NCI-H460 (cell line): ENCODE measurements at regions not wholly inside any gene's neighbourhood (a gene's known extent, or its start where the extent isn't known, plus 50 kb on each side); places are given as distances from the start of the nearest gene placed in this dataset.
"Not testable (repeated sequence)": the region's sequence is repeated elsewhere in the genome, so short reads cannot be mapped to it uniquely, and the experiment has no call there.

Experiments
- DNase-seq: peaks from one replicate; pipeline ENCODE4 v3.0.0-alpha.2; 2016; ENCODE audit warnings: low read depth; ENCODE audit errors: extremely low read depth

DNA sequence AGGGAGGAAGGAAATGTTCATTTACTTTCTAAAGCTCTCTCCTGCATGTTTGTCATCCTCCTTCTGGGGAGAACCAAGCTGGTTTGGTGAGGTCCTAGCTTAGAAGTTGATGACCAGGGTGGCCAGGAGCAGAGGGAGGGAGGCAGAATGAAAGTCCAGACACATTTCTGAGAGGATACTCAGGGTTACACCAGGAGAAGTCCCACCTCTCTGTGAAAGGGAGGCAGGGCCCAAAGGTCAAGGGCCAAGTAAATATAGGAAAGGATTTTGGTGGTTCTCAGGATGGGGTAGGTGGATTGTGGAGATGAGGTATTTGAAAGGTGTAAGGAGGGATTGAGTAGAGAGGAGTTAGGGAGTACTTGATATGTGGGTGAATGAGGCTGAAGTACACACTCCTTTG lies 58.0 kb upstream of the FBXO11 start:
- no peak for DNase-seq

DNA sequence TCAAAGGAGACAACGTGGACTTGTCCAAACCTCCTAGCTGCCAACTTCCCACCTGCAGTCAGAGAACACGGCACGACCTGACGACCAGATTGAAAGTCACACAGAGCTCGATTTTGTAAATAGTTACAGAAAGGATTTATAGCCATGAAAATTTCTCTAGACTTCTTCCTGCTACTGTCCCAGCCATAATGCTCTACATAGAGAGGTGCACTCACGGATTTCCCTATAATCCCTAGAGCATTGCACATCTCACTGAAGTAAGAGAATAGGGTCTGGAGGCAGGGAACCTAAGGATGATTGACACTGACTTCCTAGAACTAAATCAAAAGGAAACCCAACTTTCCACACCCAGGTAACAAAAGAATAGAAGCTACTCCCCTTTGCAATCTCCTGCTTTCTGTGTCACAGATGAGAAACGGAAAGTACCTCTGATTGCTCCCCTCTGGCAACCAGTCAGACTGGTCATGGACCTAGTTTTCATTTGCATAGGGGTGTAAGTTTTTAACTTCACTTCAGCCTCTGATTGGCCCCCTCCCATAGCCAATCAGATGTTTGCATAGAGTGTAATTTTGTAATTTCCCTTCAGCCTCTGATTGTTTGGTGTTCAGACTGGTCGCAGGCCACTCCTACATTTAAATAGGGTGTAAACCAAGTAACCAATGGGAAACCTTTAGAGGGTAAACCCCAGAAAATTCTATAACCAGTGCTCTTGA lies 58.6 kb upstream of the FBXO11 start:
- no peak for DNase-seq

DNA sequence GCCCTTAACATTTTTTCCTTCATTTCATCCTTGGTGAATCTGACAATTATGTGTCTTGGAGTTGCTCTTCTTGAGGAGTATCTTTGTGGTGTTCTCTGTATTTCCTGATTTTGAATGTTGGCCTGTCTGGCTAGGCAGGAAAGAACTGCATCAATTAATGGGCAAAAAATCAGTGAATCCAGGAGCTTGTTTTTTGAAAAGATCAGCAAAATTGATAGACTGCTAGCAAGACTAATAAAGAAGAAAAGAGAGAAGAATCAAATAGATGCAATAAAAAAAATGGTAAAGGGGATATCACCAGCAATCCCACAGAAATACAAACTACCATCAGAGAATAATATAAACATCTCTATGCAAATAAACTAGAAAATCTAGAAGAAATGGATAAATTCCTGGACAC lies 70.4 kb upstream of the FBXO11 start:
- DNase-seq: not testable (repeated sequence)

DNA sequence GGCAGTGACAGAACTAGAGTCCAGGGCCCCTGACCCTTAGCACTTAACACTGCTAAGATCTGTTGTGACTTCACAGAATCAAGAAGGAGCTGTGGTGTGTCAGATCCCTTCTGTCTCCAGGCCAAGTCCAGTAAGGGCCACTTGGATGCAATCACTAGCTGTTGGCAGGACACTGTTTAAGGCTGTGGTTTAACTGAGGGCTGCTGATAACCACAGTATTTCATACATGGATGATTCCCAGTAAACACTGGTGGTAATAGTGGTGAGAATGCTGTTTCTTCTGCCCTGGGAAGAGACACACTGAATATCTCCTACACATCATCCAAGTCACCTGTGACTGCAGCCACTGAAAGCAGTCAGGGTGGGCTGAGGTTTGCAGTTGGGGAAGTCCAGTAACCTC lies 77.7 kb upstream of the FBXO11 start:
- no peak for DNase-seq

DNA sequence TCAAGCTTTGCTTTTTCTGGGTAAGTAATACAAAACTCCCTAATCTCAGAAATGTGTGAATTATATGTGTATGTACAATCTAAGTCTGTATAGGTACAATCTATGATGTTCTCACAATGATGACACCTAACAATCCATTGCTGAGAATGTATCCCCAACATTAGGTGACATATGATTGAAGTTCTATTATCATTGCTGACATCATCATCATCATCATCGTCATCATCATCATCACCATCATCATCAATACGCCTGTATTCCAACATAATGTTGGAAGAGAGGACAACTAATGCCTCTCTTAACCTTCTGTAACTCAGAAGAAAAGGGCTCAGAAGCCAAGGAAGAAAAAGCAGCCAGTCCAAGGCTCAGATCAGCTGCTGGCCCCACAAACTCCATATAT lies 84.2 kb upstream of the FBXO11 start:
- no peak for DNase-seq

DNA sequence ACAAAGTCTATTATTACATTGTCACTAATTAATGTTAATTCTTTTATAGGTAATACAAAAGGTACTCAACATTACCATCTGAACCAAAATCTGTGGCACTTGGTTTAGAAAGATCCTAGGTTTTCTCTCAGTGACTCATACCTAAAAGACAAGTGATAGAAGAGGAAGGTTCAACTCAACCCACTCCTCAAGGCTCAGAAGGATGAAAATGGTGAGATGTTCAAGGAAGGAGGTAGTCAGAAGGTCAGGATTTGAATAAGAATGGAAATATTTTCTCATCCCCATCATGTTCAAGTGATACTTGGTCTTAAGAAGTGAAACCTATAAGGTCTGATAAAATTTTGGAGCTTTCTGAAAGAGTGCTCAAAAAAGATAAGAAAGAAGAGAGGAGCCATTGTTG lies 86.4 kb upstream of the FBXO11 start:
- no peak for DNase-seq

DNA sequence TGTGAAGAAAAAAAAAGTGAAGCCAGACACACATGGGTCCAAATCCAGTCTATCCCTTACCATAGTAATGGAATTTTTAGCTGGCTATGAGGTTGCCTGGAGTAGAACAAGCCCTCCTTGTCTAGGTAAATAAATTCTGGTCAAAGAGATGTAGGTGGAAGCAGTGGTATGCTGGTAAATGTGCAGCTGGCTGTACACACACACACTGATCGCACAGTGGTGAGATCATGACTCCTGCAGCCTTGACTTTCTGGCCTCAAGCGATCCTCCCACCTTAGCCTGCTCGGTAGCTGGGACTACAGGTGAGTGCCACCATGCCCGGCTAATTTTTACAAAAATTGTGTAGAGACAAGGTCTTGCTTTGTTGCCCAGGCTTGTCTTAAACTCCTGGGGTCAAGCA lies 90.5 kb upstream of the FBXO11 start:
- DNase-seq: no peak

DNA sequence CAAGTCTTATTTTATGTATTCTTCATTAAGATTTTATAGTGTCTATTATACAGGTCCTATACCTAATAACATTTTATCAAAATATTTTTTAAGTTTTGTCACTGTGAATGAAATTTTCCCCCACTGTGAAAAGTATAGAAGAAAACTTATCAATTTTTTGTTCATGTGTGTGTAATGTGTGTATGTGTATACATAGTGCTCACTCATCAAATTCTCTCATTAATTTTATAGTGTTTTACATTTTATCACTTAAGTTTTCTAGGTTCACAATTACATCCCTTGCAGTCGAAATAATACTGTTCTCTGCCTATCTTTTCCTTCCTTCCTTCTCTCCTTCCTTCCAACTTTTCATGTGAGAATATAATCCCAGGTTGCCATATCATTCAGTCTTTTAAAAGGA lies 93.2 kb upstream of the FBXO11 start:
- no peak for DNase-seq

DNA sequence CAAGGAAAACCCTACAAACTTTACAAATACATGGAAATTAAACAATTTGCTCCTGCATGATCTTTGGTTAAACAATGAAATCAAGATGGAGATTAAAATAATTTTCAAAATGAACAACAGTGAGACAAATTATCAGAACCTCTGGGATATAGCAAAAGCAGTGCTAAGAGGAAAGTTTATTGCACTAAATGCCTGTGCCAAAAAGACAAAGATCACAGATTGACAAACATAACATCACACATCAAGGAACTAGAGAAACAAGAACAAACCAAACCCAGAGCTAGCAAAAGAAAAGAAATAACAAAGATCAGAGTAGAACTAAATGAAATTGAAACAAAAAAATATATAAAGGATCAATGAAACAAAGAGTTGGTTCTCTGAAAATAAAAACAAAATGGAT lies 95.2 kb upstream of the FBXO11 start:
- DNase-seq: no peak

DNA sequence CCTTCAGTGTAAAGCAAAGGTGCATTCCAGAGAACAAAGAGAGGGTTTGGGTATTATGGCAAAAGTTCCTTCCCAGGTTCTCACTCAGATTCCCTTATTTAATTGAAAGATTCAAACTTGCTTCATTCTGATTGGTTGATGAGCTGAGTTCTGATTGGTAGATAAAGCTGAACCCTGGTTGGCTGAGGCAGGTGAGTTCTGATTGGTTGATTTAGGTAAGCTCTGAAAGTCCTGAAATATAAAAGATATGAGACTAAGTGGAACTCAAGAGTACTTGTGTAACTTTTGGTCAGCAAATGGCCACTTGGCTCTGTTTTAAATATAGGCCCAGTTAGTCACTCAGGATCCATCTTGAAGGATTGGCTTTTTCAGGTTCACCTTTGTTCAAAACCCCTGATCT lies 99.8 kb upstream of the FBXO11 start:
- DNase-seq: no peak

DNA sequence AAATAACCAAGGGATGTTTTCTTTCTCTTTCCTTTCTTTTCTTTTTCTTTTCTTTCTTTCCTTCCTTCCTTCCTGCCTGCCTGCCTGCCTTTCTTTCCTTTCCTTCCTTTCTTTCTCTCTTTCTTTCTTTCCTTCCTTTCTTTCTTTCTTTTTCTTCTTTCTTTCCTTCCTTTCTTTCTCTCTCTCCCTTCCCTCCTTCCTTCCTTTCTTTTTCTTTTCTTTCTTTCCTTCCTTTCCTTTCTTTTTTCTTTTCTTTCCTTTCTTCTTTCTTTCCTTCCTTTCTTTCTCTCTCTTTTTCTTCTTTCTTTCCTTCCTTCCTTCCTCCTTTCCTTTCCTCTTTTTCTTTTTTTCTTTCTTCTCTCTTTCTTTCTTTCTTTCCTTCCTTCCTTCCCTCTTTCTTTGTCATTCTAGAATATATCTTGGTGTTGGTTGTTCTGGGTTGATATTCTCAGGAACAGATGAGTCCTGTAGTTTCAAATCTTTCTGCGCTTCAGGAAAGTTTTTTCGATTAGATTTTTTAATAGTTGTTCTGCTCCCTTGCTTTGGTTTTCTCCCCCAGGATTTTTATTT lies 101.5 kb upstream of the FBXO11 start:
- no peak for DNase-seq

DNA sequence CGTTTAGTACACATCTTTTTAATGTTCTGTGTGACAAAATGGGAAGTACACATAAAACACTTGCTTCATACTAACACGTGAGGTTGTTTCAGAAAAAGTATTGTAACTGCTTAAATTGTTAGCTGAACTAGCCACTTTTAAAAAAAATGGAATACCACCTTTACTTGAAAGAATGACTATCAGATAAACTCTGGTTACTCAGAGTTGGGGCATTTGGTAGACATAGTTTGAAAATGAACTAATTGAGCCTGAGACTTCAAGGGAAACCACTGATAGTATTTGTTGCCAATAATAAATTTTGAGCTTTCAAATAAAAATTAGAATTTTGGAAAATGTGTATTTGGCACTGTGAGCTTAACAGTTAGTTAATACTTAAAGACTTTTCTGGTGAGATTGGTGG lies 103.0 kb upstream of the FBXO11 start:
- DNase-seq: no peak

DNA sequence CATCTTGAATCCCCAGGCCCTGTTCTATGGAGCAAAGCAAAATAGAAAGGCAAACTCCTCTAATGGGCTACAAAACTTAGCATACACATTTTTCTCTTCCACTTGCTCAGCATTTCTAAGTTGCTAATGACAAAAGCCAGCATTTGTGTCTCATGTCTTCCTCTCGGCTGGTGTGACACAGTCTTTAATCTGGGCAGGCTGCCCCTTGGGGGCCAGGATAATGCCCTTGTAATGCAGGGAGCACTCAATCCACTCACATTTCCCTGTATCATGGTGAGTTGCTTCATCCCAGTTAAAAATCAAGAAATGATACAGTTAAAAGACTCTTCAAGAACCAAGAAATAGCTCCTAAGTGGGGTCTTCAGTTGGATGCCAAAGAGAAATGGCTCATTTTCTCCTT lies 109.1 kb upstream of the FBXO11 start:
- DNase-seq: no peak

DNA sequence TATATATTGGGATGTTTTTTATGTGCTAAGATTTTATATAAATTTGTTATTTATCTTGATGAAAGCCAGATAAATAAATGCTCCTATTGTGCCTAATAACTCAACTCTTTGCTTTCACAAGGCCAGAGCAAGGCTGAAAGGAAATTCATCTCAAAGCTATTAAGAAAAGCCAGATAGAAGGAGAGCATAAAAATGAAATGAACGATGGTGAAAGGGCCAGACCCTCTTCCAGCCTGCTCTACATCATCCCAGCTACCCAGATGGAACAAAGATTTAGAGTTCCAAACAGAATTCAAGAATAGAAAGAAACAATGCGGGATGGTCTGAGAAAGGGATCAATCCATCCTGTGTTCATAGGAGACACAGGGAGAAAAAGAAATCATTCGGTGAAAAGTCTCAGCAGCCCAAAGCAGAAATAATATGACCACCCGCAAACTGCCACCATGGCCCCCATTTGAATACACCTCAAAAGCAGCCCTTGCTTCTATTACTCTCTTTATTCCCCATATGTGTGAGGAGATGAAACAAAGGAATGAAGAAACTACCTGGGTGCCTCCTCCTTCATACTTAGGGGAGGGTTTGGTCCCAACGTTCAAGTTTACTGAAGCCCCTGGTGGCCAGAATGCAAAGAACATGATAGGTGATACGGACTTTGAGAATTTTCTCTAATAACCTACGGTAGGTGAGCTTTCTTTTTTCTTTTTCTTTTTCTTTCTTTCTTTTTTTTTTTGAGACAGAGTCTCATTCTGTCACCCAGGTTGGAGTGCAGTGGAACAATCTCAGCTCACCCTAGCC lies 110.1 kb upstream of the FBXO11 start:
- DNase-seq: no peak

DNA sequence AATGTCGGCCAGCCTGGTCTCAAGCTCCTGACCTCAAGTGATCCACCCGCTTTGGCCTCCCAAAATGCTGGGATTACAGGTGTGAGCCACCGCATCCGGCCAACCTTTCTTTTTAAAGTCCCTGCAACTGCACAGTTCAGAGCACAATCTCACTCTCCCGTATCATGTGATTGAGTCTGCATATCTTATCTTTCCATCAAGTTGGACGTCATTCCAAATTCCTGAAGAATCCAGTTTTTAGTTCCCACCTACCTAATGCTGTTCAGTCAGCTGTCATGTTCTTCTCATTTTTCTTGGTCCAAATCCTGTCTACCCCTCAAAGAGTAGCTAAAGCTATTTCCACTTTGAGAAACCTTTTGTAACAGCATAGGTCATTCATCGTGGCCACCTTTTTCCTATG lies 110.8 kb upstream of the FBXO11 start:
- no peak for DNase-seq

DNA sequence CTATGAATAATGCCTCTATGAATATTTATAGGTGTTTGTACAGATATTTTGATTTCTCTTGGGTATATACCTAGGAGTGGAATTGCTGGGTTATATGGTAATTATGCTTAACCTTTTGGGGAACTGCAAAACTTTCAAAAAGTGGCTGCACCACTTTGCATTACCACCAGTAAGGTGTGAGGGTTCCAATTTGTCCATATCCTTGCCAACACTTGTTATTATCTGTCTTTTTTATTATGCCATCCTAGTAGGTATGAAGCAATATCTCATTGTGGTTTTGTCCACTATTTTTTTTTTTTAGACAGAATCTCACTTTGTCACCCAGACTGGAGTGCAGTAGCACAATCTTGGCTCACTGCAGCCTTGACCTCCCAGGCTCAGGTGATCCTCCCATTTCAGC lies 112.2 kb upstream of the FBXO11 start:
- no peak for DNase-seq

DNA sequence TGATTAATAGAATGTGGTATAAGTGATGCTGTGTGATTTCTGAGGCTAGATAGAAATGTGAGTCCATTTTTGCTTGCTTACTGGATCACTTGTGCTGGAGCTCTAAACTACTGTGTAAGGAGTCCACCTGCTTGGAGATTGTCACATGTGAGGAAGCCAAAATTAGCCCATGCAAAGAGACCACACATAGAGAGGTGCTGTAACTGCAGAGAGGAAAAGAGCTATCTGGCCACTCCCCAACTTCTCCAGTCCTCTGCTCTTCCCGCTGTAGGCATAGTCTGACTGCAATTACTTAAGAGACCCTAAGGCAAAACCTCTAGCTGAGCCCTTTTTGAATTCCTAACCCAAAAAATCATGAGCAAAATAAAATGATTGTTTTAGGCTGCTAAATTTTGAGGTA lies 120.6 kb upstream of the FBXO11 start:
- DNase-seq: no peak

DNA sequence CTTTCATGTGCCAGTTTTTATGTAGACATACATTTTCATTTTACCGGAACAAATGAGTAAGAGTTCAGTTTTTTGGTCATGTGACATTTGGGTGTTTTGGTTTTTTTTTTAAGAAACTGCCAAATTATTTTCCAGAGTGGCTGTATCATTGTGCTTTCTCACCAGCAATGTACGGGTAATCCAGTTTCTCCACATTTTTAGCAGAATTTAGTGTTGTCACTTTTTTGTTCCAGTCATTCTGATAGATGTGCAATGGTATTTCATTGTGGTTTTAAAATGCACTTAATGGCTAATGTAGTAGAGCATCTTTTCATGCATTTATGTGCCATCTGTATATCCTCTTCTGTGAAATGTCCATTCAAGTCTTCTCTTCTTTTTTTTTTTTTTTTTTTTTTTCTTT lies 126.5 kb upstream of the FBXO11 start:
- DNase-seq: no peak

DNA sequence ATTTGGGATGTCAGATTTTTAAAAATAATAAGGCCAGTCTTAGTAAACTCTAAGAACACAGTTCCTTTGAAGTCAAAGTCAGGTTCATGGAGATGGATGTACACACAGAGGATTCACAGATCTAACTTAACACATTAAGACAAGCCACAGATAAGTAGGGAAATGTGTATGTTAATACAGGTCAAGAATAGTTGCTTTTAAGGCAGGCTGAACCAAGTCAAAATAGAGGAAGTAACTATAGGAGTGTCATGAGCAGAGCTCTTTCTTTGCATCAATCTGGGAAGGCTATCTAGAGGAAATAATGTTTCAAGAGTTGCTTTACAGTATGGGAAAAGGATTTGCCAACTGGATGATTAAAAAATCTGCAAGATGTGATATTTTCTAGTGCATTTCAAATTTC lies 128.0 kb upstream of the FBXO11 start:
- no peak for DNase-seq

DNA sequence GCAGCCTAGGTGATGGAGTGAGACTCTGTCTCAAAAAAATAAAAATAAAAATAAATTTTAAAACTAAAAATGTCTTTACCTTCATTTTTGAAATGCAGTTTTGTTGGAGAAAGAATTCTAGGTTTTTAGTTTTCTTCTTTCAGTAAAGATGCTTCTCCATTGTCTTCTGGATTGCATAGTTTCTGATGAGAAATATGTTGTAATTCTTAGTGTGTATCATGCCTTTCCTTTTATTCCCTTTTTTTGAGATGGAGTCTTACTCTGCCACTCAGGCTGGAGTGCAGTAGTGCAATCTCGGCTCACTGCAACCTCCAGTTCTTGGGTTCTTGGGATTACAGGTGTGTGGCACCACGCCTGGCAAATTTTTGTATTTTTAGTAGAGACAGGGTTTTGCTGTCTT lies 130.0 kb upstream of the FBXO11 start:
- DNase-seq: no peak

DNA sequence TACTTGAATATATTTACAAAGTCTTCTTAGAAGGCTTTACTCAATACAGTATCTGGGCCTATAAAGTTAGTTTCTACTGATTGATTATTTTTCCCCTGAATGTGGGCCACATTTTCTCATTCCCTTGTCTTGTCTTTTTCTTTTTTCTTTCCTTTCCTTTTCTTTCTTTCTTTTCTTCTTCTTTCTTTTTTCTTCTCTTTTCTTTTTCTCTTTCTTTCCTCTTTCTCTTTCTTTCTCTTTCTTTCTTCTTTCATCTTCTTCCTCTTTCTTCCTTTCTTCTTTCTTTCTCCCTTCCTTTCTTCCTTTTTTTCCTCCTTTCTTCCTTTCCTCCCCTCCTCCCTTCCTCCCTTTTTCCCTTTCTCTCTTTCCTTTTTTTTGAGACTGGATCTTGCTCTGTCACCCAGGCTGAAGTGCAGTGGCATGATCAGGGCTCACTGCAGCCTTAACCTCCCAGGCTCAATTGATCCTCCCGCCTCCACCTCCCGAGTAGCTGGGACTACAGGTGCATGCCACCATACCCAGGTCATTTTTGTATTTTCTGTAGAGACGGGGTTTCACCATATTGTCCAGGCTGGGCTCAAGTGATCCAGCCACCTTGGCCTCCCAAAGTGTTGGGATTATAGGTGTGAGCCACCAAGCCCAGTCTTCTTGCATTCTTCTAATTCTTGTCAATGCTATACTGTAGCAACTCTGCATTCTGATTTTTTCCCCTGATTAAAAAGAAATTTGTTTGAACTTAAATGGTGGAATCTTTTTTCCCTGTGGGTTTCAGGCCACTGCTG lies 133.1 kb upstream of the FBXO11 start:
- DNase-seq: no peak
